HEK293 (cell line): ENCODE measurements at regions not wholly inside any gene's neighbourhood (a gene's known extent, or its start where the extent isn't known, plus 50 kb on each side); places are given as distances from the start of the nearest gene placed in this dataset.

ENCODE experiments used
- CTCF ChIA-PET: fragments of 350-600 bp; formaldehyde crosslinking; extraction: SDS; loops from one replicate; lab custom pipeline; 2021; ENCODE audit warnings: antibody characterized with exemption; lab: Yijun Ruan, JAX
- POLR2A ChIA-PET: fragments of 300-600 bp; formaldehyde crosslinking; extraction: SDS; loops from one replicate; lab custom pipeline; 2020; ENCODE audit warnings: antibody characterized with exemption, inconsistent platforms; lab: Yijun Ruan, JAX
- H3K27ac ChIP-seq: fragments of 200-500 bp; sonication (Bioruptor generic); 2 replicates; pipeline ENCODE4 v1.5.1; 2014; ENCODE audit warnings: low read depth, low read length, control low read depth, inconsistent platforms; ENCODE audit errors: extremely low read depth
- H3K36me3 ChIP-seq, 2 experiments: fragments of 200-500 bp in 1 of 2; sonication (Bioruptor generic) in 1 of 2; 1 replicate in 1 of 2; 2 replicates in 1 of 2; pipeline ENCODE4 v1.5.1; 2014 to 2017; ENCODE audit warnings: inconsistent platforms in 2 of 2, low read length in 2 of 2; ENCODE audit not compliant: control insufficient read depth in 2 of 2, insufficient read depth in 1 of 2
- H3K4me1 ChIP-seq: fragments of 200-500 bp; sonication (Bioruptor generic); 2 replicates; pipeline ENCODE4 v1.5.1; 2014; ENCODE audit warnings: mild to moderate bottlenecking, low read length, inconsistent platforms; ENCODE audit not compliant: control insufficient read depth, insufficient read depth
- H3K4me3 ChIP-seq: 2 replicates; pipeline ENCODE4 v1.5.1; 2011; ENCODE audit warnings: low read depth, mild to moderate bottlenecking, control low read depth, low read length, moderate library complexity
- H3K9me3 ChIP-seq: fragments of 200-500 bp; sonication (Bioruptor generic); 2 replicates; pipeline ENCODE4 v1.5.1; 2014; ENCODE audit warnings: low read depth, low read length, inconsistent platforms; ENCODE audit not compliant: control insufficient read depth, insufficient read depth
- BCL11B ChIP-seq: fragments of 450-650 bp; formaldehyde crosslinking; IDR thresholded peaks from 2 replicates; pipeline ENCODE4 v1.5.1; 2016; ENCODE audit warnings: low read depth, missing biosample characterization, missing genetic modification characterization
- GLIS1 ChIP-seq: fragments of 450-650 bp; formaldehyde crosslinking; IDR thresholded peaks from 2 replicates; pipeline ENCODE4 v1.5.1; 2016; ENCODE audit warnings: missing biosample characterization, missing genetic modification characterization
- GLIS2 ChIP-seq: fragments of 450-650 bp; formaldehyde crosslinking; IDR thresholded peaks from 2 replicates; pipeline ENCODE4 v1.5.1; 2016; ENCODE audit warnings: missing biosample characterization, missing genetic modification characterization
- KLF17 ChIP-seq: fragments of 450-650 bp; formaldehyde crosslinking; IDR thresholded peaks from 2 replicates; pipeline ENCODE4 v1.5.1; 2016; ENCODE audit warnings: missing biosample characterization, missing genetic modification characterization
- MYNN ChIP-seq: fragments of 450-650 bp; formaldehyde crosslinking; IDR thresholded peaks from 2 replicates; pipeline ENCODE4 v1.5.1; 2016; ENCODE audit warnings: missing biosample characterization, missing genetic modification characterization, borderline replicate concordance
- SP3 ChIP-seq: fragments of 450-650 bp; formaldehyde crosslinking; IDR thresholded peaks from 2 replicates; pipeline ENCODE4 v1.5.1; 2016; ENCODE audit warnings: missing biosample characterization, missing genetic modification characterization
- ZBTB10 ChIP-seq: fragments of 450-650 bp; formaldehyde crosslinking; IDR thresholded peaks from 2 replicates; pipeline ENCODE4 v1.5.1; 2016; ENCODE audit warnings: missing biosample characterization, missing genetic modification characterization
- ZBTB20 ChIP-seq: fragments of 450-650 bp; formaldehyde crosslinking; IDR thresholded peaks from 2 replicates; pipeline ENCODE4 v1.5.1; 2016; ENCODE audit warnings: missing biosample characterization, missing genetic modification characterization
- ZBTB21 ChIP-seq: fragments of 450-650 bp; formaldehyde crosslinking; IDR thresholded peaks from 2 replicates; pipeline ENCODE4 v1.5.1; 2017; ENCODE audit warnings: missing biosample characterization, missing genetic modification characterization
- ZBTB48 ChIP-seq: fragments of 450-650 bp; formaldehyde crosslinking; IDR thresholded peaks from 2 replicates; pipeline ENCODE4 v1.5.1; 2016; ENCODE audit warnings: missing biosample characterization, missing genetic modification characterization
- ZFP3 ChIP-seq: fragments of 450-650 bp; formaldehyde crosslinking; IDR thresholded peaks from 2 replicates; pipeline ENCODE4 v1.5.1; 2016; ENCODE audit warnings: low read depth, missing biosample characterization, missing genetic modification characterization
- ZNF155 ChIP-seq: fragments of 450-650 bp; formaldehyde crosslinking; IDR thresholded peaks from 2 replicates; pipeline ENCODE4 v1.5.1; 2016; ENCODE audit warnings: missing biosample characterization, missing genetic modification characterization
- ZNF175 ChIP-seq: fragments of 450-650 bp; formaldehyde crosslinking; IDR thresholded peaks from 2 replicates; pipeline ENCODE4 v1.5.1; 2016; ENCODE audit warnings: missing biosample characterization, missing genetic modification characterization
- ZNF324 ChIP-seq: fragments of 450-650 bp; formaldehyde crosslinking; IDR thresholded peaks from 2 replicates; pipeline ENCODE4 v1.5.1; 2016; ENCODE audit warnings: missing biosample characterization, missing genetic modification characterization
- ZNF501 ChIP-seq: fragments of 450-650 bp; formaldehyde crosslinking; IDR thresholded peaks from 2 replicates; pipeline ENCODE4 v1.5.1; 2016; ENCODE audit warnings: missing biosample characterization, missing genetic modification characterization
- ZNF549 ChIP-seq: fragments of 450-650 bp; IDR thresholded peaks from 2 replicates; pipeline ENCODE4 v1.5.1; 2018; ENCODE audit warnings: missing biosample characterization, missing genetic modification characterization, mild to moderate bottlenecking, inconsistent platforms, moderate library complexity
- ZNF654 ChIP-seq: fragments of 450-650 bp; formaldehyde crosslinking; IDR thresholded peaks from 2 replicates; pipeline ENCODE4 v1.5.1; 2016; ENCODE audit warnings: low read depth, missing biosample characterization, missing genetic modification characterization
- ZNF776 ChIP-seq: fragments of 450-650 bp; formaldehyde crosslinking; IDR thresholded peaks from 2 replicates; pipeline ENCODE4 v1.5.0; 2017; ENCODE audit warnings: missing biosample characterization, missing genetic modification characterization, borderline replicate concordance
- ZNF843 ChIP-seq: fragments of 450-650 bp; formaldehyde crosslinking; IDR thresholded peaks from 2 replicates; pipeline ENCODE4 v1.5.1; 2016; ENCODE audit warnings: missing biosample characterization, missing genetic modification characterization
- ZSCAN5A ChIP-seq: fragments of 450-650 bp; formaldehyde crosslinking; IDR thresholded peaks from 2 replicates; pipeline ENCODE4 v1.5.1; 2016; ENCODE audit warnings: missing biosample characterization, missing genetic modification characterization
- ZXDB ChIP-seq: fragments of 450-650 bp; formaldehyde crosslinking; IDR thresholded peaks from 2 replicates; pipeline ENCODE4 v1.5.1; 2016; ENCODE audit warnings: missing biosample characterization, missing genetic modification characterization
- TF ChIP-seq, protein P1 (sequence below): fragments of 450-650 bp; formaldehyde crosslinking; IDR thresholded peaks from 2 replicates; pipeline ENCODE4 v1.5.1; 2016; ENCODE audit warnings: missing biosample characterization, missing genetic modification characterization, borderline replicate concordance
- TF ChIP-seq, protein P2 (sequence below): fragments of 450-650 bp; formaldehyde crosslinking; IDR thresholded peaks from 2 replicates; pipeline ENCODE4 v1.5.1; 2017; ENCODE audit warnings: missing biosample characterization, missing genetic modification characterization

DNA sequence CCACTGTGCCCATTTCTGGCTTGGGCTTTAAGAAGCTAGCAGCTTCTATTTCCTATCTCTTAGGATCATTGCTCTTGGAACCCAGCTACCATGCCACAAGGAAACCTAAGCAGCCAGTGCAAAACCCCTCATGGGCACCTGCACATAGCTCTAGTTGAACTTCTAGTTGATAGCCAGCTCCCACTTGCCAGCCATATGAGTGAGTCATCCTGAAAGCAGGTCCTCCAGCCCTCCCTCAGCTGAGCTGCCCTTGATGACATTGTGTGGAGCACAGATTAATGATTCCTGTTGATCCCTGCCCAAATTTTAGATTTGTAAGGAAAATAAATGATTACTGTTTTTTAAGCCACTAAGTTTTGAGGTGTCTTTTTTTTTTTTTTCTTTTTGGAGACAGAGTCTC is 234.2 kb upstream of the FBXO33 start (continued):
- no peak for TF ChIP-seq ZBTB10 (tag by site-specific recombination)
- no peak for TF ChIP-seq ZNF501 (tag by site-specific recombination)
- no peak for TF ChIP-seq ZBTB48 (tag by site-specific recombination)
- TF ChIP-seq ZFP3, result no peak
- TF ChIP-seq ZXDB (tag by site-specific recombination), result no peak
- no peak for TF ChIP-seq ZSCAN5A (tag by site-specific recombination)

DNA sequence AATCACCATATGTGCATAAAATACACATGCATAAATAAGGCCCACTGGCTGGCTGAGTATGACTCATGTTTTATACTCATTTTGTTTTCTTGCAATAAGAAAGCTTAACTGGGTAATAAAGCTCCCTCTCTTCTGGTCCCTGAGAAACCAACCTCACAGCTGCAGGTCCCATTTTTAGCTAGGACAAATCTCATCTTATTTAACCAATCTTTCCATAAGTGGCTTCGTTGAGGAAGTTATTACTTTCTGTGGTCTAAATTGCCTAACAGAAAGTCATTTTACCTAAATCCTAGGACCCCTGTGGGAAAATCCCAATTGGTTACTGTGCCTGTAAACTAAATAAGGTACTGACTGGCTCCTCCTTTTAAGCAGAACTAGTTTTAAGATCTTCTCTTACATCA is 232.8 kb upstream of the FBXO33 start:
- Histone ChIP-seq H3K4me3 (no peak overlapping the region), H3K36me3 (no peaks in the 10 kb centered on the region), H3K4me1 (no peaks in the 10 kb centered on the region), H3K9me3 (no peaks in the 10 kb centered on the region), H3K27ac (no peak overlapping the region)
- ChIA-PET CTCF (no interaction called here), POLR2A (no interaction called here)
- no peak for TF ChIP-seq ZBTB20
- TF ChIP-seq ZNF549 (tag by site-specific recombination), result no peak
- TF ChIP-seq ZNF324 (tag by site-specific recombination), result no peak

GRCh38 chr14:39664646-39665045 is 232.4 kb upstream of the FBXO33 start:
- Histone ChIP-seq H3K9me3 (no peaks in the 10 kb centered on the region), H3K36me3 (no peaks in the 10 kb centered on the region), H3K4me1 (no peaks in the 10 kb centered on the region), H3K4me3 (no peak overlapping the region), H3K27ac (no peak overlapping the region)
- POLR2A ChIA-PET, result no interaction called here
- CTCF ChIA-PET, result no interaction called here
- no peak for TF ChIP-seq KLF17 (tag by site-specific recombination)
- TF ChIP-seq ZNF843 (tag by site-specific recombination), result no peak
- TF ChIP-seq, protein P1, sequence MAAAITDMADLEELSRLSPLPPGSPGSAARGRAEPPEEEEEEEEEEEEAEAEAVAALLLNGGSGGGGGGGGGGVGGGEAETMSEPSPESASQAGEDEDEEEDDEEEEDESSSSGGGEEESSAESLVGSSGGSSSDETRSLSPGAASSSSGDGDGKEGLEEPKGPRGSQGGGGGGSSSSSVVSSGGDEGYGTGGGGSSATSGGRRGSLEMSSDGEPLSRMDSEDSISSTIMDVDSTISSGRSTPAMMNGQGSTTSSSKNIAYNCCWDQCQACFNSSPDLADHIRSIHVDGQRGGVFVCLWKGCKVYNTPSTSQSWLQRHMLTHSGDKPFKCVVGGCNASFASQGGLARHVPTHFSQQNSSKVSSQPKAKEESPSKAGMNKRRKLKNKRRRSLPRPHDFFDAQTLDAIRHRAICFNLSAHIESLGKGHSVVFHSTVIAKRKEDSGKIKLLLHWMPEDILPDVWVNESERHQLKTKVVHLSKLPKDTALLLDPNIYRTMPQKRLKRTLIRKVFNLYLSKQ (tag by site-specific recombination), result no peak

GRCh38 chr14:39641224-39641623 is 209.0 kb upstream of the FBXO33 start:
- ChIA-PET CTCF (no interaction called here), POLR2A (no interaction called here)
- Histone ChIP-seq H3K27ac (no peak overlapping the region), H3K36me3 (no peaks in the 10 kb centered on the region), H3K4me1 (no peaks in the 10 kb centered on the region), H3K4me3 (no peak overlapping the region), H3K9me3 (no peaks in the 10 kb centered on the region)
- no peak for TF ChIP-seq GLIS2 (tag by site-specific recombination)
- TF ChIP-seq ZNF155 (tag by site-specific recombination), result no peak
- TF ChIP-seq, protein P2, sequence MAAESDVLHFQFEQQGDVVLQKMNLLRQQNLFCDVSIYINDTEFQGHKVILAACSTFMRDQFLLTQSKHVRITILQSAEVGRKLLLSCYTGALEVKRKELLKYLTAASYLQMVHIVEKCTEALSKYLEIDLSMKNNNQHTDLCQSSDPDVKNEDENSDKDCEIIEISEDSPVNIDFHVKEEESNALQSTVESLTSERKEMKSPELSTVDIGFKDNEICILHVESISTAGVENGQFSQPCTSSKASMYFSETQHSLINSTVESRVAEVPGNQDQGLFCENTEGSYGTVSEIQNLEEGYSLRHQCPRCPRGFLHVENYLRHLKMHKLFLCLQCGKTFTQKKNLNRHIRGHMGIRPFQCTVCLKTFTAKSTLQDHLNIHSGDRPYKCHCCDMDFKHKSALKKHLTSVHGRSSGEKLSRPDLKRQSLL (tag by site-specific recombination), result no peak
- no peak for TF ChIP-seq ZNF654 (tag by site-specific recombination)
- TF ChIP-seq ZSCAN5A (tag by site-specific recombination), result no peak
- TF ChIP-seq ZNF175 (tag by site-specific recombination), result no peak
- no peak for TF ChIP-seq ZNF776 (tag by site-specific recombination)
- no peak for TF ChIP-seq MYNN (tag by site-specific recombination)
- no peak for TF ChIP-seq ZBTB21 (tag by site-specific recombination)
- no peak for TF ChIP-seq GLIS1 (tag by site-specific recombination)
- no peak for TF ChIP-seq SP3 (tag by site-specific recombination)
- TF ChIP-seq BCL11B (tag by site-specific recombination), result no peak
